ENCODE measurements at regions not wholly inside any gene's neighbourhood (a gene's known extent, or its start where the extent isn't known, plus 50 kb on each side); places are given as distances from the start of the nearest gene placed in this dataset.

DNA sequence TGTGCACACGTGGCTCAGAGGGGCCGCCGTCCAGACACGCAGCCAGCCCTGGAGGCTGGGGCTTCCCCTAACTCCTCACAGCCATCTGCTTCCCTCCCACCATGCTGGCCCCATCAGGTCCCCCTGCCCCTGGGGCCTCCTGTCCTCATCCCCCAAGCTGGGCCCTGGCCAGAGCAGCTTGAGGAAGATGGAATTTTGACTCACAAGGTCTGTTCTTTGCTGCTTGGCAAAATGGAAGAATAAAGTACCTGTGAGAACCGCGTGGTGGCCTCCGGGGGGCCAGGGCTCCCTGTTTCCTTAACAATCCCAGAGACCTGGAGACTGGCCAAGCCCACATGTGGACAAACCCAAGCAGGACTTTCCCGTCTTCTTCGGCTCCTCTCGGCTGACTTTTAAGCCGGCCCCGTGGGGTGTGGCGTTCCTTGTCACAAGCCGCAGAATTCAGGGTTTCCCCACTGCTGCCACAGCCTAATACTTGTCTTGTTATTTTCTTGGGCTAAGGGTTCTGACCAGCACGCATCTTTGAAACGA is 872.8 kb downstream of the BRD1 start:
- DNase-seq (ENCODE audit: low spot score), result no peak

DNA sequence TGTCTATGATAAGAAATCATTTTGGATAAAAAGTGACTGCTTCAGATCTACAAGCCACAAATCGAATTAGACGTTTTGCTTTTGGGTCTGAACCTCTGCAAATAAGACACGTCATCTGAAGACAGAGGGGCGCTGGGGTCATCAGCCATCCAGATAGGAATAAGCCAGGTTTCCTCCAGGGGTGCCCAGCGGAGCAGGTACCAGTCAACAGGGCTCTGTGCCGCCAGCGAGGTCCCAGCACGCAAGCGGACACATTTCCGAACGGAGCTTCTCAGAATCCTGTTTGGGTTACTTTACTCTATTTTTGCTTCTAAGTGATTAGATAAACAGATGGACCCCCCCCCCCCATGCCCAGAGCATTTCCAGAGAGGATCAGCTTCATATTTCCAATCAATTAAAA is 873.8 kb downstream of the BRD1 start:
- no peak for DNase-seq (ENCODE audit: low spot score)

- DNase-seq (ENCODE audit: low spot score), result no peak
These were observed 874.5 kb downstream of the BRD1 start for GRCh38 chr22:48953103-48953720.

DNA sequence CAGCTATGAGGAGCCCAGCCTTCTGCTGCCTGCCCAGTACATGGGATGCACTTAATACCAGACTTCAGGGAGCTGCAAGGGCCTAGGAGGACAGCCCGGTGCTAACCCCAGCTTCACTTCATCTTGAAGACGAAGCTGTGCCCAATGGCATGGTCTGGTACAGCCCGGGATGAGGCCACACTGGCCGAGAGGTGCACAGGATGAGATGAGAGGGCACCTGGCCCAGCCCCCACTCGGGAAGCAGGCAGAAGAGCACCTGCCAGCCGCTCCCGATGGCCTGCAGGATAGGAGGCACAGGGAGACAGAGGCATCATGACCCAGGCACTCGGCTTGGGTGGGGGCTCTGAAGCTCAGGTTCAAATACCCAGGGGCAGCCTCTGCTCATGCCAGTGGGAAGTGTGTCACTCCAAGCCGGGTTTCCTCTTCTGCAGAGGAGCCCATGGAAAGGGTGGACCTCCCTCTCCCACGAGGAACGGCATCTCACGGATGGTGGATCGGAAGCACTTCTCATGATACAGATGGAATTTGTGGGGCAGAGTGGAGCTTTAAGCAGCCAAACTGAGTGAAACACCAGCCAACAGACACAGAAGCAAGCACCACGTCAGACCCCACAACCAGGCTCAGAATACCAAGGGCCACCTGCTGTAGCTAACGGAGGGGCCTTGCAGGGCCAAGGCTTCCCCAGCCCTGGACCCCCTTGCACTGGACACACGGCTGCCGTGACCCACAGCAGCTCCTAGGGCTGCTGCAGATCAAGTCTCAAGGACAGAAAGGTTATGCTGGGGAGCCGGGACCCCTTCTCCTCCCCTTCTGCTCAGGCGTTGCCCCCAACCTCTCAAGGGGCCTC is 875.2 kb downstream of the BRD1 start:
- DNase-seq (ENCODE audit: low spot score), result no peak

DNA sequence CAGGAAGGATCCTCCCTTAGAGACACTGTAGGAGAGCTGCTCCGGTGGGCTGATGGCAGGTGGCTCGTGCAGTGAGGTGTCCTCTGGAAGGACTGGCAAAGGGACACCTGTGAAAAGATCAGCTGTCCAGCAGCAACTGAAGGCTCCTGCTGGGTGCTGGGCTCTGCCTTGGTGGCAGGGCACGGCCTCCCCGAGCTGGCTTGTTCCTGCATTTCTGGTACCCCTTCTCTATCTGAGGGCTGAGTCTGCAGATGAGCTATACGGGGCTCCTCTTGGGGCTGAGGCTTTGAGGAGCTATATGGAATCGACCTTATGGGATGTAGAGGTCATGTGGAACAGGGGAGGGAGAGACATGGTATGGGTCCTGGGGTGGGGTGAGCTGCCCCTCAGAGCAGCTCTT is 875.8 kb downstream of the BRD1 start:
- DNase-seq (ENCODE audit: low spot score), result no peak

DNA sequence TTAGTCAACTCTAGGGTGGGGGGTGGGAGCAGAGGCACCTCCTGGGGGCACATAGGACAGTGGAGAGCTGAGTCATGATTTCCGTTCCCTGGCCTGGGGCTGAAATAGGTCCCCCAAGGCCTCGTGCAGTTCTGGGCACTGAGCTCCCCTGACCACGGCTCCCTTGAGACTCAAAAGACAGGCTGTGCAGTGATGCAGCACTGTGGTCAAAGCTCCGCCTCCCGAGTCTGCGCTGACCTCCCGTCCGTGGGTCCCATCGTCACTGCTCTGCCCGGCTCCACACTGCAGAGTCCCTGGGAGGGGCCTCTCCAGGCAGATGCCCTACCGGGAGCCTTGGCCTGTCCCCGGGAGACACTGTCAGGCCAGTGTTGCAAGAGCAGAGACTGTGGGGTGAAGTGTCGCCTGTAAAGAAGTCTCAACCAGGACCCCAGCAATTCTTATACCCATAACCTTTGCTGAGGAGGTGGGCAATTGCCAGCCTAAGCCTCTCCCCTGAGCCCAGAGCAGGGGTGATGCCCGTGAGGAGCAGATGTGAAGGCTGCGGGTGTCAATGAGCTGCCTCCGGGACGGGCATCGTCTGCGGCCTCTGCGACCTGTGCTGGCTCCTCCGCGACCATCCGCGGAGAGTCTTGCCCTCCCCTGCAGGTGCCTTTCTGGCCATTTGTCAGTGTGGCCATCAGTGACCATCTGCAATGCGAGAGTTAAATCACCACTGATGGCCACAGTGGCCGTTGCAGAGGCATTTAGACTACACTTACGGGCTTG is 877.3 kb downstream of the BRD1 start:
- no peak for DNase-seq (ENCODE audit: low spot score)

DNA sequence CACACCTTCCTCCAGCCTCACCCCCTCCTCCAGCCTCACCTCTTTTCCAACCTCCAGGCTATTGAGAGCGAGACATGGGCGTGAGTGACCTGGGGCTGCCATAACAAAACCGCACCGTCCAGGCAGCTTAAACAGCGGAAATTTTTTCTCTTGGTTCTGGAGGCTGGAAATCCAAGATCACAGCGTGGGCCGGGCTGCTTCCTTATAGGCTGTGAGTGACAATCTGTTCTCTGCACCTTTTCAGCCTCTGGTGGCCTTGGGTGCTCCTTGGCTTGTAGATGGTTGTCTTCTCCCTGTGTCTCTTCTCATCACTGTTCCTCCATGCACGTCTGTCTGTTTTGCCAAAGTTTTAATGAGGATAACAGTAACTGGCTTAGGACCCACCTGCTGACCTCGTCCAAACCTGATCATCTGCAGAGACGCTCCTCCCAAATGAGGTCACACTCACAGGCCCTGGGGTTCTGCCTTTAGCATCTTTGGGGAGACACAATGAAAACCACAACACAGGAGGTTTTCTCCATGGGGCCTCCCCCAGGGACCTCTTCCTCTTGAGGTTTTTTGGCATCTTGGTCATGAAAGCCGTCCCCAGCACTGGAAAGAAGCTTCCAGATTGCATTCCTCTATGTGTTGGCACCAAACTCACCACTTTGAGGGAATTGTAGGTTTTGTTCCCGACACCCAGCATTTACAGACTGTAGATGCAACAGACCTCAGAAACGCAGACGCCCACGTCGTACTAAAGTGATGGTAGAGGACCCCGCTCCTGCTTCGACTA is 878.1 kb downstream of the BRD1 start:
- DNase-seq (ENCODE audit: low spot score), result no peak

DNA sequence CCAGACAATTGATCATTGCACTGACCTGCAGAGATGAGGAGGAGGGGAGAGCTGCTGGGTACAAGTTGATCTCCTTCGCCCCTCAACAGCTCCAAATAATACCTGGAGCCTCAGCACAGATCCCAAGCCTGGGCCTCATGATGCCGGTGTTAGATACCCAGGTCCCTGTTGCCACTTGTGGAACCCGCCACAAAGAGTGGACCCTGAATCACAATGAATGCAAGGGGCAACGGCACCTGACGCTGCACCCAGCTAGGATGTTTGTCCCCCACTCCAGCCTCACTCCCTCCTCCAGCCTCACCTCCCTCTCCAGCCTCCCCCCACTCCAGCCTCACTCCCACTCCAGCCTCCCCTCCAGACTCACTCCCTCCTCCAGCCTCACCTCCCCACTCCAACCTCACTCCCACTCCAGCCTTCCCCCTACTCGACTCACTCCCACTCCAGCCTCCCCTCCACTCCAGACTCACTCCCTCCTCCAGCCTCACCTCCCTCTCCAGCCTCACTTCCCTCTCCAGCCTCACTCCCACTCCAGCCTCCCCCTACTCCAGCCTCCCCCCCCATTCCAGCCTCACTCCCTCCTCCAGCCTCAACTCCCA is 879.0 kb downstream of the BRD1 start:
- no peak for DNase-seq (ENCODE audit: low spot score)

DNA sequence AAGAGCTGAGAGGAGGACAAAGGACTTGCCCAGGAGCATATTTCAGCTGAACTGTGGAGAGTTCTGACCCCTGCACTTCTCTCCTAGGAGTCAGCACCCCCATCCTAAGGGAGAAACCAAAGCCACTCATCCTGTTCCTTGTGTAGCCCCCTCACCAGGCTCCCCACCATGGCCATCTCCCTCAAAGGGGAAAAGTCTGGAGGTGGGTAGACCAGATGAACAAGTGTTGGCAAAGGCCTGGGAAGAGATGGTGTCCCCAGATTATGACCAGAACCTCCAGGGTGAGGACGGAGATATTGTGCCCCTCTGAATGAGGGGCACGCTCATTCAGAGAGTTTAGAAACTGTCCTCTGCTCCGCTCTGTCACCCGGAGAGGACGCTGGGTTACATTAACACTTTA is 880.0 kb downstream of the BRD1 start:
- DNase-seq (ENCODE audit: low spot score), result no peak

- DNase-seq (ENCODE audit: low spot score), result no peak
These were observed 881.8 kb downstream of the BRD1 start for GRCh38 chr22:48945621-48946458.

GRCh38 chr22:48944751-48945620 is 882.7 kb downstream of the BRD1 start:
- no peak for DNase-seq (ENCODE audit: low spot score)

DNA sequence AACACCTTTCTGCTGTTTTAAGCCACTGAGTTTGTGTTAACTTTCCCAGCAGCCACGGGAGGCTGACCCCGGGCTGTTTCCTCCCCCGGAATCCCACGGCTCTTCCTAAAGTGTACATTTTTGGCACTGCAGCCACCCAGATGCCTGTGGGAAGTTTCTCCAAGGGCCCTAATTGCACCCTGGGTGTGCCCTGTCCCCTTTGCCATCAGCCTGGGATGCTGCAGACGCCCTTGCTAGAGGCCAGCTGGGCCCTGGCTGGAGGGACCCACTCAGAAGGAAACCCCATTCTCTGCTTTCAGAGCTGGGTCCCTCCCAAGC is 883.3 kb downstream of the BRD1 start:
- no peak for DNase-seq (ENCODE audit: low spot score)

- no peak for DNase-seq (ENCODE audit: low spot score)
These were observed 883.9 kb downstream of the BRD1 start for GRCh38 chr22:48943567-48944432.

DNA sequence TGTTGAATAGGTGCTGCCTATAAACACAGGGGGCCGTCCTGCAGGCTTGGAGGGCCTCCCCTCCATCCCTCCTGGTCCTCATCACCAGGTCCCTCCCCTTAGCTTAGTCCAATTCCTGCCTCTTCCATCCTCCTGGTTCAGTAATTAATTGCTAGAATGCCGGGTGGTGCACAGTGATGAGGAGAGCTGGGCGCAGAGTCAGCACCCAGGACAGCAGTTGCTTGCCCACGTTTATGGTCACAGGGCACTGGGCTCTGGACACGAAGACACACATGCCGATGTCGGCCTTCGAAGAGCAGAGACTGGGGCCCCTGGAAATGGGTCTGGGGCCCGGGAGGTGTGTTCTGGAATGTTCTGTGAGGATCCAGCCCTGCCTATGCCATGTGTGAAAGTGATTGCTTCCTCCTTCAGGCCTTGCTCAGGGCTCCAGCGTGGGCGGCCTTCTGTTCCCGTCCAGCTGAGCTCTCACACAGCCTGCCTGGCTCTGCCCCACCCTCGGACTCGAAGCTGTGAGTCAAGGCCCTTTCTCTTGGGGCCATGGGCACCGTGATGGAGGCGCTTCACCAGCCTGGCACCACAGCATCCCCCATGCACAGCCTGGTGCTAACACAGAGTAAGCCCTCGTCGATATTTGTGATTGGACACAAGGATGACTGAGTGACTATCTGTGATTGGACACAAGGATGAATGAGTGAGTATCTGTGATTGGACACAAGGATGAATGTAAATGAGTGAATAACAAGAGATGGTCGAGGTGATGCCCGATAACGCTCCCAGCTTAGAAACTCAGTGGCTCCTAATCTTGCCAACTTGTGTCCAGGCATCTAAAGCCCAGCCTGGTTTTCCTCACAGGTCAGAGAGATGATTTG is 884.7 kb downstream of the BRD1 start:
- no peak for DNase-seq (ENCODE audit: low spot score)

DNA sequence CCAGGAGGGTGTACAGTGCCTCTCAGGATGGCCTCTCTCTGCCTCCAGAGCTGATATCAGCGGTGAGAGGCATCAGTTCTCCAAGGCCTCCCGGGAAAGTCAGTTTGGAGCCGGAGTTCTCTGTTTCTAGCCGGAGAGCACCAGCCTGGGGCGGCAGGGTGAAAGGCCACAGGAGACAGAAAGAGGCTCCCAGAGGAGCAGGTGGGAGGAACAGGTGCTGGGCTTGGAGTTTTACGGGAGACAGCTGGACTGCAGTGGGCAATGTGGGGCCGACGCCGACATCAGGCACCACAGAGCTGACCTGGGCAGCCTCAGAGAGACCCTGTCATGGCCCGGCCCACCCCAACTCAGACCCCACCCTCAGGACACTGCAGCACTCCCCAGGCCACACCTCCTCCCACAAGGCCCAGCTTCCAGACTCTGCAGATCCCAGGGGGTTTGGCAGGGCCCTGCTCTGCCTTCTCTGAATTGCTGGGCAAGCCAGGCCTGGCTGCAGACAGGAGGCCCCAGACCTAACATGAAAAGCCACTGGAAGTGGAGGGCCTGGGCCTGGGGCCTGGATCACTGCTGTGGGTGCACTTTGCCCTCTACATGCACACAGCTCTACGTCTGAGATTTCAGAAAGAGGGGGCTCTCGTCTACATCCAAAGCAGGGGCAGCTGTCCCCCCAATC is 885.6 kb downstream of the BRD1 start:
- DNase-seq (ENCODE audit: low spot score), result no peak

GRCh38 chr22:48941033-48941902 is 886.4 kb downstream of the BRD1 start:
- DNase-seq (ENCODE audit: low spot score), result no peak
